ENCODE measurements at regions not wholly inside any gene's neighbourhood (a gene's known extent, or its start where the extent isn't known, plus 50 kb on each side); places are given as distances from the start of the nearest gene placed in this dataset.

GRCh38 chr11:112343368-112344039, 82.8 kb upstream of the PLET1 start:
- H3K27ac Mint-ChIP-seq, result no peak overlapping the region
- TF ChIP-seq TEAD4 (CRISPR knock-in tag; IDR thresholded peaks at IDR 0.05) (no peak), GRHL2 (CRISPR knock-in tag; IDR thresholded peaks at IDR 0.05; ENCODE audit: insufficient replicate concordance, severe bottlenecking) (no peak), SP1 (CRISPR knock-in tag; conservative IDR thresholded peaks at IDR 0.05) (no peak), ZNF532 (CRISPR knock-in tag; IDR thresholded peaks at IDR 0.05; ENCODE audit: borderline replicate concordance) (no peak), AR (CRISPR knock-in tag; IDR thresholded peaks at IDR 0.05) (no peak), JUN (CRISPR knock-in tag; IDR thresholded peaks at IDR 0.05) (no peak), FOXK1 (CRISPR knock-in tag; IDR thresholded peaks at IDR 0.05) (no peak), ZNF121 (CRISPR knock-in tag; IDR thresholded peaks at IDR 0.05) (no peak), AFF4 (CRISPR knock-in tag; IDR thresholded peaks at IDR 0.05; ENCODE audit: borderline replicate concordance) (no peak), ZNF423 (CRISPR knock-in tag; IDR thresholded peaks at IDR 0.05) (no peak)
- TF ChIP-seq, protein P1, sequence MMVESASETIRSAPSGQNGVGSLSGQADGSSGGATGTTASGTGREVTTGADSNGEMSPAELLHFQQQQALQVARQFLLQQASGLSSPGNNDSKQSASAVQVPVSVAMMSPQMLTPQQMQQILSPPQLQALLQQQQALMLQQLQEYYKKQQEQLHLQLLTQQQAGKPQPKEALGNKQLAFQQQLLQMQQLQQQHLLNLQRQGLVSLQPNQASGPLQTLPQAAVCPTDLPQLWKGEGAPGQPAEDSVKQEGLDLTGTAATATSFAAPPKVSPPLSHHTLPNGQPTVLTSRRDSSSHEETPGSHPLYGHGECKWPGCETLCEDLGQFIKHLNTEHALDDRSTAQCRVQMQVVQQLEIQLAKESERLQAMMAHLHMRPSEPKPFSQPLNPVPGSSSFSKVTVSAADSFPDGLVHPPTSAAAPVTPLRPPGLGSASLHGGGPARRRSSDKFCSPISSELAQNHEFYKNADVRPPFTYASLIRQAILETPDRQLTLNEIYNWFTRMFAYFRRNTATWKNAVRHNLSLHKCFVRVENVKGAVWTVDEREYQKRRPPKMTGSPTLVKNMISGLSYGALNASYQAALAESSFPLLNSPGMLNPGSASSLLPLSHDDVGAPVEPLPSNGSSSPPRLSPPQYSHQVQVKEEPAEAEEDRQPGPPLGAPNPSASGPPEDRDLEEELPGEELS (CRISPR knock-in tag; IDR thresholded peaks at IDR 0.05), result no peak
- H3K27me3 Mint-ChIP-seq (ENCODE audit: low read depth), result no peaks in the 10 kb centered on the region; the same call in 1 of the 2 replicates
- no peaks in the 10 kb centered on the region for H3K36me3 Mint-ChIP-seq
- ChIA-PET POLR2A (no interaction called here), CTCF (no interaction called here)
- peaks cover 6% of the 10 kb centered on the region for H3K4me1 Mint-ChIP-seq
- ATAC-seq (peak; percentile 36; the same call in 1 of the 2 replicates), DNase-seq (ENCODE audit: low spot score) (no peak)
- H3K9me3 Mint-ChIP-seq, result no peaks in the 10 kb centered on the region
- no peak overlapping the region for H3K4me3 Mint-ChIP-seq

GRCh38 chr11:112344040-112344413, 83.4 kb upstream of the PLET1 start:
- H3K9me3 Mint-ChIP-seq, result no peaks in the 10 kb centered on the region
- H3K27ac Mint-ChIP-seq, result no peak overlapping the region
- CTCF ChIA-PET, result no interaction called here
- no peak overlapping the region for H3K4me3 Mint-ChIP-seq
- no peaks in the 10 kb centered on the region; the same call in 1 of the 2 replicates for H3K27me3 Mint-ChIP-seq (ENCODE audit: low read depth)
- no peak for DNase-seq (ENCODE audit: low spot score)
- no peaks in the 10 kb centered on the region for H3K36me3 Mint-ChIP-seq
- peaks cover 6% of the 10 kb centered on the region for H3K4me1 Mint-ChIP-seq
- ATAC-seq, result no peak
- POLR2A ChIA-PET, result no interaction called here
- TF ChIP-seq, protein P2, sequence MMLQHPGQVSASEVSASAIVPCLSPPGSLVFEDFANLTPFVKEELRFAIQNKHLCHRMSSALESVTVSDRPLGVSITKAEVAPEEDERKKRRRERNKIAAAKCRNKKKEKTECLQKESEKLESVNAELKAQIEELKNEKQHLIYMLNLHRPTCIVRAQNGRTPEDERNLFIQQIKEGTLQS (CRISPR knock-in tag; conservative IDR thresholded peaks at IDR 0.05), result no peak
- TF ChIP-seq ZNF263 (CRISPR knock-in tag; IDR thresholded peaks at IDR 0.05; ENCODE audit: low read depth), result no peak
- TF ChIP-seq, protein P3, sequence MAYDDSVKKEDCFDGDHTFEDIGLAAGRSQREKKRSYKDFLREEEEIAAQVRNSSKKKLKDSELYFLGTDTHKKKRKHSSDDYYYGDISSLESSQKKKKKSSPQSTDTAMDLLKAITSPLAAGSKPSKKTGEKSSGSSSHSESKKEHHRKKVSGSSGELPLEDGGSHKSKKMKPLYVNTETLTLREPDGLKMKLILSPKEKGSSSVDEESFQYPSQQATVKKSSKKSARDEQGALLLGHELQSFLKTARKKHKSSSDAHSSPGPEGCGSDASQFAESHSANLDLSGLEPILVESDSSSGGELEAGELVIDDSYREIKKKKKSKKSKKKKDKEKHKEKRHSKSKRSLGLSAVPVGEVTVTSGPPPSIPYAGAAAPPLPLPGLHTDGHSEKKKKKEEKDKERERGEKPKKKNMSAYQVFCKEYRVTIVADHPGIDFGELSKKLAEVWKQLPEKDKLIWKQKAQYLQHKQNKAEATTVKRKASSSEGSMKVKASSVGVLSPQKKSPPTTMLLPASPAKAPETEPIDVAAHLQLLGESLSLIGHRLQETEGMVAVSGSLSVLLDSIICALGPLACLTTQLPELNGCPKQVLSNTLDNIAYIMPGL (CRISPR knock-in tag; IDR thresholded peaks at IDR 0.05), result no peak
- TF ChIP-seq, protein P4, sequence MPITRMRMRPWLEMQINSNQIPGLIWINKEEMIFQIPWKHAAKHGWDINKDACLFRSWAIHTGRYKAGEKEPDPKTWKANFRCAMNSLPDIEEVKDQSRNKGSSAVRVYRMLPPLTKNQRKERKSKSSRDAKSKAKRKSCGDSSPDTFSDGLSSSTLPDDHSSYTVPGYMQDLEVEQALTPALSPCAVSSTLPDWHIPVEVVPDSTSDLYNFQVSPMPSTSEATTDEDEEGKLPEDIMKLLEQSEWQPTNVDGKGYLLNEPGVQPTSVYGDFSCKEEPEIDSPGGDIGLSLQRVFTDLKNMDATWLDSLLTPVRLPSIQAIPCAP (CRISPR knock-in tag; IDR thresholded peaks at IDR 0.05), result no peak
- TF ChIP-seq ATF1 (CRISPR knock-in tag; IDR thresholded peaks at IDR 0.05), result no peak
- no peak for TF ChIP-seq MAX (CRISPR knock-in tag; IDR thresholded peaks at IDR 0.05)
- TF ChIP-seq ZMAT4 (CRISPR knock-in tag; IDR thresholded peaks at IDR 0.05), result no peak
- no peak for TF ChIP-seq FOXK1 (CRISPR knock-in tag; IDR thresholded peaks at IDR 0.05)

Data from WTC11 (cell line).